Breast epithelium (tissue), 4 donors: ENCODE measurements at regions not wholly inside any gene's neighbourhood (a gene's known extent, or its start where the extent isn't known, plus 50 kb on each side); places are given as distances from the start of the nearest gene placed in this dataset.

Source experiments
- DNase-seq, 2 donors: peaks; one replicate each; pipeline ENCODE4 v3.0.0-alpha.2; 2019; ENCODE audit warnings: low spot score in 2 of 2
- H3K27ac ChIP-seq, 2 donors: fragments of 200-600 bp; sonication (generic) in 1 of 2; one replicate each; pipeline ENCODE4 v1.5.1; 2016 to 2019; ENCODE audit warnings: mild to moderate bottlenecking in 1 of 2
- H3K27me3 ChIP-seq, 2 donors: fragments of 200-600 bp; sonication (generic) in 1 of 2; one replicate each; pipeline versions ENCODE4 v1.5.1 to v1.6.0; 2017 to 2019; ENCODE audit warnings: control low read depth in 1 of 2, mild to moderate bottlenecking in 1 of 2
- H3K36me3 ChIP-seq: fragments of 200-600 bp; one replicate; pipeline ENCODE4 v1.5.1; 2019
- H3K4me1 ChIP-seq, 2 donors: fragments of 200-600 bp; sonication (generic); one replicate each; pipeline ENCODE4 v1.5.1; 2016 to 2019; ENCODE audit warnings: control low read depth in 1 of 2
- H3K4me3 ChIP-seq, 3 donors: fragments of 200-600 bp; sonication (generic); 1 replicate in 2 of 3; 2 replicates in 1 of 3; pipeline ENCODE4 v1.5.1; 2016 to 2019; ENCODE audit warnings: mild to moderate bottlenecking in 3 of 3, moderate library complexity in 2 of 3
- H3K9me3 ChIP-seq, 2 donors: fragments of 200-600 bp; sonication (generic) in 1 of 2; one replicate each; pipeline ENCODE4 v1.5.1; 2016 to 2019; ENCODE audit warnings: control low read depth in 1 of 2
- CTCF ChIP-seq, 3 donors: fragments of 450-650 bp; IDR thresholded peaks; one replicate each; pipeline ENCODE4 v1.5.1; 2016 to 2017; ENCODE audit warnings: antibody characterized with exemption in 3 of 3, mild to moderate bottlenecking in 3 of 3, moderate library complexity in 3 of 3
- POLR2A ChIP-seq: fragments of 450-650 bp; IDR thresholded peaks from one replicate; pipeline ENCODE4 v1.6.1; 2016; ENCODE audit warnings: antibody characterized with exemption, mild to moderate bottlenecking, moderate library complexity
- POLR2AphosphoS5 ChIP-seq, 3 donors: sonication (generic); formaldehyde crosslinking; IDR thresholded peaks; one replicate each; pipeline ENCODE4 v1.6.1; 2017; ENCODE audit warnings: antibody characterized with exemption in 3 of 3
- intact Hi-C: fragments of 100-400 bp; cut with DNase I; formaldehyde crosslinking; loops from one replicate; pipeline ENCODE4 v1.15.1; 2023; ENCODE audit warnings: low total_unique reads

- intact Hi-C loops: loop anchor here (5.0 kb wide), 1 partner anchor 1564 kb away; no protein-coding TSS in a partner anchor
- H3K27me3 ChIP-seq: no peaks in the 10 kb centered on the region
These were observed 181.7 kb upstream of the NSMCE3 start for GRCh38 chr15:29451201-29451781.

GRCh38 chr15:29449136-29449535 lies 179.5 kb upstream of the NSMCE3 start:
- no peaks in the 10 kb centered on the region for H3K36me3 ChIP-seq
- TF ChIP-seq POLR2A (no peak), CTCF (IDR thresholded peaks at IDR 0.05) (no peak), POLR2AphosphoS5 (IDR thresholded peaks at IDR 0.05) (no peak)
- no peaks in the 10 kb centered on the region for H3K4me1 ChIP-seq
- H3K9me3 ChIP-seq: no peaks in the 10 kb centered on the region
- H3K27ac ChIP-seq: no peak overlapping the region
- no peak for DNase-seq
- intact Hi-C loops: no loop called here
- H3K4me3 ChIP-seq: no peak overlapping the region
- H3K27me3 ChIP-seq: no peaks in the 10 kb centered on the region

More at GRCh38 chr15:29451201-29451781, 181.7 kb upstream of the NSMCE3 start:
- Histone ChIP-seq H3K4me1 (no peaks in the 10 kb centered on the region), H3K27ac (no peak overlapping the region), H3K36me3 (no peaks in the 10 kb centered on the region), H3K9me3 (no peaks in the 10 kb centered on the region), H3K4me3 (no peak overlapping the region)
- no peak for DNase-seq
- TF ChIP-seq CTCF (IDR thresholded peaks at IDR 0.05): no peak
- TF ChIP-seq POLR2AphosphoS5 (IDR thresholded peaks at IDR 0.05): no peak
- no peak for TF ChIP-seq POLR2A

GRCh38 chr15:29448320-29448719 lies 178.7 kb upstream of the NSMCE3 start:
- DNase-seq: no peak
- H3K36me3 ChIP-seq: no peaks in the 10 kb centered on the region
- no peak overlapping the region for H3K27ac ChIP-seq
- no peaks in the 10 kb centered on the region for H3K27me3 ChIP-seq
- H3K4me3 ChIP-seq: no peak overlapping the region
- H3K4me1 ChIP-seq: no peaks in the 10 kb centered on the region
- H3K9me3 ChIP-seq: no peaks in the 10 kb centered on the region
- intact Hi-C loops: no loop called here
- no peak for TF ChIP-seq CTCF (IDR thresholded peaks at IDR 0.05)
- no peak for TF ChIP-seq POLR2A
- TF ChIP-seq POLR2AphosphoS5 (IDR thresholded peaks at IDR 0.05): no peak

- no peak for DNase-seq
- H3K4me3 ChIP-seq: no peak overlapping the region
- intact Hi-C loops: no loop called here
- H3K27me3 ChIP-seq: no peaks in the 10 kb centered on the region
- H3K4me1 ChIP-seq: no peaks in the 10 kb centered on the region
- no peak for TF ChIP-seq CTCF (IDR thresholded peaks at IDR 0.05)
- H3K36me3 ChIP-seq: no peaks in the 10 kb centered on the region
- H3K27ac ChIP-seq: no peak overlapping the region
- no peaks in the 10 kb centered on the region for H3K9me3 ChIP-seq
These were observed 176.9 kb upstream of the NSMCE3 start for GRCh38 chr15:29446480-29446879.

GRCh38 chr15:29442532-29442931 lies 172.9 kb upstream of the NSMCE3 start:
- TF ChIP-seq CTCF (IDR thresholded peaks at IDR 0.05) (no peak), POLR2A (no peak), POLR2AphosphoS5 (IDR thresholded peaks at IDR 0.05) (no peak)
- H3K27me3 ChIP-seq: no peaks in the 10 kb centered on the region
- no peak for DNase-seq
- H3K4me3 ChIP-seq: no peak overlapping the region
- H3K27ac ChIP-seq: no peak overlapping the region
- no peaks in the 10 kb centered on the region for H3K4me1 ChIP-seq
- H3K36me3 ChIP-seq: no peaks in the 10 kb centered on the region
- intact Hi-C loops: no loop called here
- no peaks in the 10 kb centered on the region for H3K9me3 ChIP-seq
